Skin epidermis (tissue), 12 donors: ENCODE measurements at regions not wholly inside any gene's neighbourhood (a gene's known extent, or its start where the extent isn't known, plus 50 kb on each side); places are given as distances from the start of the nearest gene placed in this dataset.

ENCODE experiments used
- H3K27ac ChIP-seq, 21 experiments: fragments of 200-600 bp; sonication (generic) in 11 of 21; one replicate each; pipeline ENCODE4 v1.5.0; 2020; ENCODE audit warnings: mild to moderate bottlenecking in 3 of 21, inconsistent platforms in 2 of 21, moderate library complexity in 2 of 21
- H3K4me3 ChIP-seq, 7 experiments: fragments of 200-600 bp; sonication (generic) in 2 of 7; one replicate each; pipeline ENCODE4 v1.5.0; 2020; ENCODE audit warnings: inconsistent platforms in 2 of 7, mild to moderate bottlenecking in 2 of 7, moderate library complexity in 1 of 7

GRCh38 chr20:48184229-48184628 lies 398.9 kb upstream of the SULF2 start:
- Histone ChIP-seq H3K27ac (no peak overlapping the region), H3K4me3 (no peak overlapping the region)

GRCh38 chr20:48181261-48181935 lies 396.1 kb upstream of the SULF2 start:
- Histone ChIP-seq H3K27ac (no peak overlapping the region), H3K4me3 (no peak overlapping the region)

- H3K4me3 ChIP-seq, result no peak overlapping the region
- no peak overlapping the region for H3K27ac ChIP-seq
Observed at GRCh38 chr20:48180618-48181017, 395.3 kb upstream of the SULF2 start.

- Histone ChIP-seq H3K27ac (no peak overlapping the region), H3K4me3 (no peak overlapping the region)
Observed at GRCh38 chr20:48180024-48180423, 394.7 kb upstream of the SULF2 start.

GRCh38 chr20:48178633-48179032 lies 393.4 kb upstream of the SULF2 start:
- Histone ChIP-seq H3K27ac (no peak overlapping the region), H3K4me3 (no peak overlapping the region)

GRCh38 chr20:48177058-48177457 lies 391.8 kb upstream of the SULF2 start:
- no peak overlapping the region for H3K4me3 ChIP-seq
- H3K27ac ChIP-seq, result no peak overlapping the region

- H3K4me3 ChIP-seq, result no peak overlapping the region
- H3K27ac ChIP-seq, result no peak overlapping the region
Observed at GRCh38 chr20:48176139-48176538, 390.9 kb upstream of the SULF2 start.

- no peak overlapping the region for H3K4me3 ChIP-seq
- no peak overlapping the region for H3K27ac ChIP-seq
Observed at GRCh38 chr20:48175261-48175660, 390.0 kb upstream of the SULF2 start.

GRCh38 chr20:48172357-48172702 lies 387.0 kb upstream of the SULF2 start:
- Histone ChIP-seq H3K4me3 (no peak overlapping the region), H3K27ac (peak overlapping the region in 2 of 21 experiments; percentile 21 to 71)

GRCh38 chr20:48171626-48172356 lies 386.5 kb upstream of the SULF2 start:
- H3K4me3 ChIP-seq, result no peak overlapping the region
- peak overlapping the region in 2 of 21 experiments; percentile 21 to 71 for H3K27ac ChIP-seq

GRCh38 chr20:48171071-48171470 lies 385.8 kb upstream of the SULF2 start:
- Histone ChIP-seq H3K4me3 (no peak overlapping the region), H3K27ac (peak overlapping the region in 1 of 21 experiments; percentile 71)

- Histone ChIP-seq H3K27ac (no peak overlapping the region), H3K4me3 (no peak overlapping the region)
Observed at GRCh38 chr20:48170625-48171024, 385.3 kb upstream of the SULF2 start.

- no peak overlapping the region for H3K4me3 ChIP-seq
- no peak overlapping the region for H3K27ac ChIP-seq
Observed at GRCh38 chr20:48169650-48170225, 384.5 kb upstream of the SULF2 start.

GRCh38 chr20:48166082-48166835 lies 381.0 kb upstream of the SULF2 start:
- Histone ChIP-seq H3K27ac (no peak overlapping the region), H3K4me3 (no peak overlapping the region)

GRCh38 chr20:48165401-48165685 lies 380.1 kb upstream of the SULF2 start:
- H3K4me3 ChIP-seq, result no peak overlapping the region
- H3K27ac ChIP-seq, result no peak overlapping the region

GRCh38 chr20:48164566-48165400 lies 379.5 kb upstream of the SULF2 start:
- Histone ChIP-seq H3K4me3 (no peak overlapping the region), H3K27ac (no peak overlapping the region)

GRCh38 chr20:48164034-48164433 lies 378.8 kb upstream of the SULF2 start:
- no peak overlapping the region for H3K27ac ChIP-seq
- H3K4me3 ChIP-seq, result no peak overlapping the region

GRCh38 chr20:48163505-48163904 lies 378.2 kb upstream of the SULF2 start:
- Histone ChIP-seq H3K4me3 (no peak overlapping the region), H3K27ac (no peak overlapping the region)

GRCh38 chr20:48162621-48163020 lies 377.3 kb upstream of the SULF2 start:
- H3K27ac ChIP-seq, result no peak overlapping the region
- H3K4me3 ChIP-seq, result no peak overlapping the region
